HL-60 (cell line): ENCODE measurements at regions not wholly inside any gene's neighbourhood (a gene's known extent, or its start where the extent isn't known, plus 50 kb on each side); places are given as distances from the start of the nearest gene placed in this dataset.

Experiments
- DNase-seq, 2 experiments: peaks; one replicate each; pipeline ENCODE4 v3.0.0-alpha.2; 2010 to 2020; ENCODE audit warnings: low read depth in 1 of 2, low spot score in 1 of 2
- H3K27ac ChIP-seq: fragments of 250-450 bp; sonication (Bioruptor Pico); replicated peaks from 2 replicates; pipeline ENCODE4 v1.5.1; 2020; ENCODE audit warnings: mild to moderate bottlenecking, moderate library complexity
- H3K27me3 ChIP-seq: fragments of 250-450 bp; sonication (Bioruptor Pico); 2 replicates; pipeline ENCODE4 v1.5.1; 2021; ENCODE audit warnings: mild to moderate bottlenecking, moderate library complexity; ENCODE audit not compliant: insufficient read depth, poor library complexity, severe bottlenecking
- H3K4me3 ChIP-seq: replicated peaks from 2 replicates; pipeline ENCODE4 v1.5.1; 2011; ENCODE audit warnings: mild to moderate bottlenecking, control low read depth, low read length; ENCODE audit not compliant: insufficient read depth
- CTCF ChIP-seq: IDR thresholded peaks from one replicate; pipeline ENCODE4 v1.5.1; 2011; ENCODE audit warnings: low read length, control low read depth, inconsistent platforms; ENCODE audit not compliant: insufficient read depth
- GABPA ChIP-seq: IDR thresholded peaks from 2 replicates; pipeline ENCODE4 v1.6.1; 2012; ENCODE audit warnings: low read depth
- POLR2AphosphoS5 ChIP-seq: IDR thresholded peaks from 2 replicates; pipeline ENCODE4 v1.6.1; 2012; ENCODE audit warnings: low read depth
- SPI1 ChIP-seq: IDR thresholded peaks from 2 replicates; pipeline ENCODE4 v1.6.1; 2012; ENCODE audit warnings: low read depth, mild to moderate bottlenecking, borderline replicate concordance
- TF ChIP-seq, protein P1 (sequence below): IDR thresholded peaks from 2 replicates; pipeline ENCODE4 v1.6.1; 2012; ENCODE audit warnings: low read depth; ENCODE audit not compliant: insufficient replicate concordance

GRCh38 chr4:24742335-24742734 lies 53.0 kb upstream of the SOD3 start:
- TF ChIP-seq GABPA (no peak), CTCF (no peak)
- Histone ChIP-seq H3K27me3 (no peaks in the 10 kb centered on the region), H3K27ac (no peak overlapping the region), H3K4me3 (no peak overlapping the region)
- DNase-seq = no peak

- H3K27ac ChIP-seq = no peak overlapping the region
- DNase-seq = no peak
- H3K27me3 ChIP-seq = no peaks in the 10 kb centered on the region
- H3K4me3 ChIP-seq = no peak overlapping the region
- TF ChIP-seq SPI1 (no peak), CTCF (no peak), POLR2AphosphoS5 (no peak), GABPA (no peak)
- TF ChIP-seq, protein P1, sequence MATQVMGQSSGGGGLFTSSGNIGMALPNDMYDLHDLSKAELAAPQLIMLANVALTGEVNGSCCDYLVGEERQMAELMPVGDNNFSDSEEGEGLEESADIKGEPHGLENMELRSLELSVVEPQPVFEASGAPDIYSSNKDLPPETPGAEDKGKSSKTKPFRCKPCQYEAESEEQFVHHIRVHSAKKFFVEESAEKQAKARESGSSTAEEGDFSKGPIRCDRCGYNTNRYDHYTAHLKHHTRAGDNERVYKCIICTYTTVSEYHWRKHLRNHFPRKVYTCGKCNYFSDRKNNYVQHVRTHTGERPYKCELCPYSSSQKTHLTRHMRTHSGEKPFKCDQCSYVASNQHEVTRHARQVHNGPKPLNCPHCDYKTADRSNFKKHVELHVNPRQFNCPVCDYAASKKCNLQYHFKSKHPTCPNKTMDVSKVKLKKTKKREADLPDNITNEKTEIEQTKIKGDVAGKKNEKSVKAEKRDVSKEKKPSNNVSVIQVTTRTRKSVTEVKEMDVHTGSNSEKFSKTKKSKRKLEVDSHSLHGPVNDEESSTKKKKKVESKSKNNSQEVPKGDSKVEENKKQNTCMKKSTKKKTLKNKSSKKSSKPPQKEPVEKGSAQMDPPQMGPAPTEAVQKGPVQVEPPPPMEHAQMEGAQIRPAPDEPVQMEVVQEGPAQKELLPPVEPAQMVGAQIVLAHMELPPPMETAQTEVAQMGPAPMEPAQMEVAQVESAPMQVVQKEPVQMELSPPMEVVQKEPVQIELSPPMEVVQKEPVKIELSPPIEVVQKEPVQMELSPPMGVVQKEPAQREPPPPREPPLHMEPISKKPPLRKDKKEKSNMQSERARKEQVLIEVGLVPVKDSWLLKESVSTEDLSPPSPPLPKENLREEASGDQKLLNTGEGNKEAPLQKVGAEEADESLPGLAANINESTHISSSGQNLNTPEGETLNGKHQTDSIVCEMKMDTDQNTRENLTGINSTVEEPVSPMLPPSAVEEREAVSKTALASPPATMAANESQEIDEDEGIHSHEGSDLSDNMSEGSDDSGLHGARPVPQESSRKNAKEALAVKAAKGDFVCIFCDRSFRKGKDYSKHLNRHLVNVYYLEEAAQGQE = no peak
Measured at GRCh38 chr4:24742773-24743172, 52.6 kb upstream of the SOD3 start.

DNA sequence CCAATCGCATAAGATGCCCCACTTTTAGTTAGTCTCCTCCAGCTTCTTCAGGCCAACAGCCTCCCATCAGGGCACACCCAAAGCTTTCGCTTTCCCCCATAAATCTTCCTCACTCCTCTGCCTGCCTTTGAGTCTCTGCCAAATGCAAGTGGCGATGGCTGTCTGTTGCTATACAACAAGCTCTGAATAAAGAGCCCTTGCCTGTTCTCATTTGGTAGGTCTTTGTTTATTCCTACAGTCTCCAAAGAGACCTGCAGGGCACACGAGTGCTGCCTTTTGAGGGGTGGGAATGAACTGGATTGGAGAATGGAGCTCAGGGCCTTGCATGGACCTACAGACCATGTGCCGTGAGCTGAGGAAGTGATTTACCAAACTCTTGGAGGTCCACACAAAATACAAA lies 52.2 kb upstream of the SOD3 start:
- Histone ChIP-seq H3K27me3 (no peaks in the 10 kb centered on the region), H3K4me3 (no peak overlapping the region), H3K27ac (no peak overlapping the region)
- DNase-seq = no peak
- TF ChIP-seq POLR2AphosphoS5 (no peak), SPI1 (no peak), GABPA (no peak), CTCF (no peak)
- TF ChIP-seq, protein P1 = no peak

DNA sequence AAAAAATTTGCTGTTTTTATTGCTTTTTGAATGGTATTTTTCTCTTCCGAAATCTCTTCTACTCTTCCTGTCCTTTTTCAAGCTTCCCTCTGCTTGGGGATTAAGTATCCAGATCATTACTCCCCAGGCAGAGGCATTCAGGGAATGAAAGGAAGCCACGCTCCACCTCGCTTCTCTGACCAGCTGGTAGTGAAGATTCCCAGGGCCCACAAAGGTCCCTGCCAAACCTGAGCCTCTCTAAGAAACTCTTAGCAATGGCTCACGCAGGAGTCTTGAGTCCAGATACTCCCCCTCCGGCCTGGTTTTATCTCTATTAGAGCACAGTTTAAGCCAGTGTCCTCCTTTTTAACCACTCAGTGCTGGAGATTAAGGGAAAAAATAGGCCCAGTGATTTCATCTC lies 51.4 kb upstream of the SOD3 start:
- no peak overlapping the region for H3K27ac ChIP-seq
- H3K27me3 ChIP-seq = no peaks in the 10 kb centered on the region
- no peak for DNase-seq
- no peak for TF ChIP-seq CTCF
- no peak for TF ChIP-seq GABPA
- no peak for TF ChIP-seq POLR2AphosphoS5
- TF ChIP-seq, protein P1 = no peak
- TF ChIP-seq SPI1 = no peak
- H3K4me3 ChIP-seq = no peak overlapping the region
